ENCODE measurements at regions not wholly inside any gene's neighbourhood (a gene's known extent, or its start where the extent isn't known, plus 50 kb on each side); places are given as distances from the start of the nearest gene placed in this dataset.

DNA sequence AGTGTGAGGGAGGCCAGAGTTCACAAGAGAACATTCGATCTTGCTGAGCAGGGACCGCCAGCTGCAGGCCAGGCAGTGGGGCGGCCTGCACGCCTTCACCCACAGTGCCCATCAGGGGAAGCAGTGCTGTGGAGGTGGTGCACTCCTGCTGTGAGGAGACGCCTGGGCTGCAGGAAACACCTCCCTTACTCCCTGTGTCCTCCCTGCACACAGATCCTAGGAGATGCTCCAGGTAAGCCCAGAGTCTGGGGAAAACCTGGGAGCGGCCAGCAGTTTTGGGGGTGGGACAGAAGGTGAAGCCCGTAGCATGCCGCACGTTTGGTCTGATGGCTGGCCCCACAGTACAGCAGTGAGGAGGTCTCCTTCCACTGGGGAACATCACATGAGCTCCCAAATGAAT lies 180.8 kb upstream of the RAB6C start (continued):
- TF ChIP-seq, protein P1, sequence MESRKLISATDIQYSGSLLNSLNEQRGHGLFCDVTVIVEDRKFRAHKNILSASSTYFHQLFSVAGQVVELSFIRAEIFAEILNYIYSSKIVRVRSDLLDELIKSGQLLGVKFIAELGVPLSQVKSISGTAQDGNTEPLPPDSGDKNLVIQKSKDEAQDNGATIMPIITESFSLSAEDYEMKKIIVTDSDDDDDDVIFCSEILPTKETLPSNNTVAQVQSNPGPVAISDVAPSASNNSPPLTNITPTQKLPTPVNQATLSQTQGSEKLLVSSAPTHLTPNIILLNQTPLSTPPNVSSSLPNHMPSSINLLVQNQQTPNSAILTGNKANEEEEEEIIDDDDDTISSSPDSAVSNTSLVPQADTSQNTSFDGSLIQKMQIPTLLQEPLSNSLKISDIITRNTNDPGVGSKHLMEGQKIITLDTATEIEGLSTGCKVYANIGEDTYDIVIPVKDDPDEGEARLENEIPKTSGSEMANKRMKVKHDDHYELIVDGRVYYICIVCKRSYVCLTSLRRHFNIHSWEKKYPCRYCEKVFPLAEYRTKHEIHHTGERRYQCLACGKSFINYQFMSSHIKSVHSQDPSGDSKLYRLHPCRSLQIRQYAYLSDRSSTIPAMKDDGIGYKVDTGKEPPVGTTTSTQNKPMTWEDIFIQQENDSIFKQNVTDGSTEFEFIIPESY (IDR thresholded peaks at IDR 0.05; ENCODE audit: borderline replicate concordance, low read depth), result no peak
- TF ChIP-seq GATA2 (CRISPR knock-in tag; IDR thresholded peaks at IDR 0.05) (no peak), RFX5 (IDR thresholded peaks at IDR 0.05; ENCODE audit: low read length) (no peak), ELF1 (IDR thresholded peaks at IDR 0.05) (no peak)
- TF ChIP-seq, protein P2, sequence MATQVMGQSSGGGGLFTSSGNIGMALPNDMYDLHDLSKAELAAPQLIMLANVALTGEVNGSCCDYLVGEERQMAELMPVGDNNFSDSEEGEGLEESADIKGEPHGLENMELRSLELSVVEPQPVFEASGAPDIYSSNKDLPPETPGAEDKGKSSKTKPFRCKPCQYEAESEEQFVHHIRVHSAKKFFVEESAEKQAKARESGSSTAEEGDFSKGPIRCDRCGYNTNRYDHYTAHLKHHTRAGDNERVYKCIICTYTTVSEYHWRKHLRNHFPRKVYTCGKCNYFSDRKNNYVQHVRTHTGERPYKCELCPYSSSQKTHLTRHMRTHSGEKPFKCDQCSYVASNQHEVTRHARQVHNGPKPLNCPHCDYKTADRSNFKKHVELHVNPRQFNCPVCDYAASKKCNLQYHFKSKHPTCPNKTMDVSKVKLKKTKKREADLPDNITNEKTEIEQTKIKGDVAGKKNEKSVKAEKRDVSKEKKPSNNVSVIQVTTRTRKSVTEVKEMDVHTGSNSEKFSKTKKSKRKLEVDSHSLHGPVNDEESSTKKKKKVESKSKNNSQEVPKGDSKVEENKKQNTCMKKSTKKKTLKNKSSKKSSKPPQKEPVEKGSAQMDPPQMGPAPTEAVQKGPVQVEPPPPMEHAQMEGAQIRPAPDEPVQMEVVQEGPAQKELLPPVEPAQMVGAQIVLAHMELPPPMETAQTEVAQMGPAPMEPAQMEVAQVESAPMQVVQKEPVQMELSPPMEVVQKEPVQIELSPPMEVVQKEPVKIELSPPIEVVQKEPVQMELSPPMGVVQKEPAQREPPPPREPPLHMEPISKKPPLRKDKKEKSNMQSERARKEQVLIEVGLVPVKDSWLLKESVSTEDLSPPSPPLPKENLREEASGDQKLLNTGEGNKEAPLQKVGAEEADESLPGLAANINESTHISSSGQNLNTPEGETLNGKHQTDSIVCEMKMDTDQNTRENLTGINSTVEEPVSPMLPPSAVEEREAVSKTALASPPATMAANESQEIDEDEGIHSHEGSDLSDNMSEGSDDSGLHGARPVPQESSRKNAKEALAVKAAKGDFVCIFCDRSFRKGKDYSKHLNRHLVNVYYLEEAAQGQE (IDR thresholded peaks at IDR 0.05; ENCODE audit: low read depth, low read length), result no peak

DNA sequence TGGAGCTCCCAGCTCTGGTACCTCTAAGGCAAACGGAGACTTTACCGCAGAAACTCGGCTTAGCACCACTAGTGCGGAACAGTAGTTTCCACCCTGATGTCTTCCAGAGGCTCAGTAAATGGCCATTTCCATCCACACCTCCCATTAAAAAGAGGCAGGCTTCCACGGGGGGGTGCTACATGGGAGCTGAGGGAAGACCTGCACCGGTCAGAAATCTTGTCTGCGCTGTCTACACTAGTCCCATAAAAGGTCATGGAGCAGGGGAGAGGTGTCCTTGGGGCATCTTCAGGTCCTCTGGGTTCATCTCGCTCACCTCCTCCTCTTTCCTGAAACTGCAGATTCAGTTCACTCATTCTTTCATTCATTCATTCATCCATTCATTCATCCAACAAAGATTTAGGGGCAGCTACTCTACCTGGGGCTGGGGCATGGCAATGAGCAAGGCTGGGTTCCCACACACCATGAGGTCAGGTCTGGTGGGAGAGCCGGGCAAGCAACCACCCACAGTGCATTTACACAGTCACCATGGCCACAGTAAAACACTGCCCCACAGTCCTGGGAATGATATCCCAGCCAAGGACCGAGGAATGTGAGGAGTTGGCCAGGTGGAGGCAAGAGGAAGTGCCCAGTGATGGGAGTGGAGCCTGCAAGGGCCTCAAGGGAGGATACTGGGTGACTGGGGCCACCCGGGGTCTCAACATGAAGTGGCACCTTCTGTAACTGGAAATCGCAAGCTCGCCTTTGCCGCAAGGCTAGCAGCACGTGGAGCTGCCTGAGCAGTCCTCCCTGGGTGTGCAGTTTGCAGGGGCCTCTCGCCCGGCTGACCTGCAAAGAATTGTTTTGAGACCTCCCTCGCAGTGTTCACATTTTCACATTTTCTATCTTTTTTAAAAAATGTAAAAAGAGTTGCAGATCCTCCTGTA lies 180.2 kb upstream of the RAB6C start:
- H3K4me2 ChIP-seq, result no peak overlapping the region
- H3K9me3 ChIP-seq, result no peaks in the 10 kb centered on the region
- no peaks in the 10 kb centered on the region for H3K9me2 ChIP-seq
- no peak for DNase-seq
- TF ChIP-seq FOXM1 (IDR thresholded peaks at IDR 0.05; ENCODE audit: low read depth) (no peak), GATA2 (CRISPR knock-in tag; IDR thresholded peaks at IDR 0.05) (no peak), RCOR1 (IDR thresholded peaks at IDR 0.05; ENCODE audit: low read length) (no peak), POLR2AphosphoS5 (IDR thresholded peaks at IDR 0.05; ENCODE audit: low read depth, low read length) (no peak), SIN3A (IDR thresholded peaks at IDR 0.05; ENCODE audit: borderline replicate concordance, low read depth, low read length) (no peak), NRF1 (IDR thresholded peaks at IDR 0.05; ENCODE audit: low read depth, low read length) (no peak), JUND (IDR thresholded peaks at IDR 0.05) (no peak), GABPA (IDR thresholded peaks at IDR 0.05; ENCODE audit: low read depth) (no peak), TEAD4 (IDR thresholded peaks at IDR 0.05; ENCODE audit: borderline replicate concordance, insufficient read depth) (no peak), RXRA (IDR thresholded peaks at IDR 0.05; ENCODE audit: borderline replicate concordance, low read depth) (no peak), YY1 (IDR thresholded peaks at IDR 0.05; ENCODE audit: low read depth) (no peak)
- TF ChIP-seq, protein P3, sequence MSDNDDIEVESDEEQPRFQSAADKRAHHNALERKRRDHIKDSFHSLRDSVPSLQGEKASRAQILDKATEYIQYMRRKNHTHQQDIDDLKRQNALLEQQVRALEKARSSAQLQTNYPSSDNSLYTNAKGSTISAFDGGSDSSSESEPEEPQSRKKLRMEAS (IDR thresholded peaks at IDR 0.05; ENCODE audit: low read depth), result no peak
- TF ChIP-seq, protein P2 (IDR thresholded peaks at IDR 0.05; ENCODE audit: low read depth, low read length), result no peak
- H3K4me3 ChIP-seq (ENCODE audit: low read depth in 2 of 2, low read length in 1 of 2), result no peak overlapping the region
- 63% methylated on average over 17 of the region's 18 CpGs for WGBS (ENCODE audit: low lambda C conversion rate)
- H3K27me3 ChIP-seq (ENCODE audit: insufficient read depth), result no peaks in the 10 kb centered on the region
- no peak overlapping the region for H2AFZ ChIP-seq (ENCODE audit: low read depth)
- no peaks in the 10 kb centered on the region for H4K20me1 ChIP-seq (ENCODE audit: insufficient read depth)
- H3F3A ChIP-seq (replicated peaks; ENCODE audit: insufficient read depth), result no peaks in the 10 kb centered on the region
- peaks cover 0 to 9% of the 10 kb centered on the region in 2 experiments; a peak in 1 of 4 replicates for H3K4me1 ChIP-seq (ENCODE audit: control insufficient read depth in 1 of 2, insufficient read depth in 2 of 2, low read depth in 1 of 2, low read length in 1 of 2)
- H3K79me2 ChIP-seq (ENCODE audit: insufficient read depth), result no peaks in the 10 kb centered on the region
- ChIA-PET CTCF (interaction anchor here (1.3 kb wide), 1 partner anchor 51 kb away, joined by 4 read pairs; no protein-coding TSS in a partner anchor), POLR2A (no interaction called here)
- H3K36me3 ChIP-seq (replicated peaks in 1 of 2; ENCODE audit: control insufficient read depth in 1 of 2, insufficient read depth in 2 of 2, low read length in 1 of 2), result no peaks in the 10 kb centered on the region
- no peak overlapping the region for H3K27ac ChIP-seq (ENCODE audit: low read depth in 2 of 2, low read length in 1 of 2)
- no peak overlapping the region for H3K9ac ChIP-seq

Data from SK-N-SH (cell line).